VCaP (cell line): ENCODE measurements at regions not wholly inside any gene's neighbourhood (a gene's known extent, or its start where the extent isn't known, plus 50 kb on each side); places are given as distances from the start of the nearest gene placed in this dataset.

Experiments used
- H3K27ac ChIP-seq: fragments of 450-650 bp; 2 replicates; pipeline ENCODE4 v1.5.1; 2017
- CTCF ChIP-seq: fragments of 450-650 bp; conservative IDR thresholded peaks from 2 replicates; pipeline ENCODE4 v1.5.1; 2017; ENCODE audit warnings: mild to moderate bottlenecking, moderate library complexity

GRCh38 chr5:51829691-51830090 lies 446.4 kb downstream of the ISL1 start:
- H3K27ac ChIP-seq, result no peak overlapping the region
- no peak for TF ChIP-seq CTCF

GRCh38 chr5:51832934-51833470 lies 449.8 kb downstream of the ISL1 start:
- H3K27ac ChIP-seq, result no peak overlapping the region
- TF ChIP-seq CTCF, result no peak

- no peak overlapping the region for H3K27ac ChIP-seq
- no peak for TF ChIP-seq CTCF
Observed at GRCh38 chr5:51838459-51838858, 455.2 kb downstream of the ISL1 start.

- no peak for TF ChIP-seq CTCF
Observed at GRCh38 chr5:51843893-51844292, 460.6 kb downstream of the ISL1 start.

GRCh38 chr5:51846015-51846414 lies 462.8 kb downstream of the ISL1 start:
- no peak overlapping the region for H3K27ac ChIP-seq
- no peak for TF ChIP-seq CTCF

More at GRCh38 chr5:51843893-51844292, 460.6 kb downstream of the ISL1 start:
- H3K27ac ChIP-seq, result no peak overlapping the region

- no peak overlapping the region for H3K27ac ChIP-seq
- no peak for TF ChIP-seq CTCF
Observed at GRCh38 chr5:51859624-51860023, 476.4 kb downstream of the ISL1 start.

- TF ChIP-seq CTCF, result no peak
- H3K27ac ChIP-seq, result no peak overlapping the region
Observed at GRCh38 chr5:51860532-51861018, 477.3 kb downstream of the ISL1 start.
